Neural crest cell (in vitro differentiated cells): ENCODE measurements at regions not wholly inside any gene's neighbourhood (a gene's known extent, or its start where the extent isn't known, plus 50 kb on each side); places are given as distances from the start of the nearest gene placed in this dataset.

Source experiments
- DNase-seq: peaks from one replicate; pipeline ENCODE4 v3.0.0; 2021; ENCODE audit warnings: low read depth, mixed read lengths, low spot score
- H3K27ac Mint-ChIP-seq: one replicate; pipeline ENCODE4 v1.8.0; 2021; ENCODE audit warnings: mild to moderate bottlenecking, mixed read lengths; ENCODE audit not compliant: unreplicated experiment
- H3K27me3 Mint-ChIP-seq: 2 replicates; pipeline ENCODE4 v1.8.0; 2021; ENCODE audit warnings: low read depth, mild to moderate bottlenecking, mixed read lengths
- H3K36me3 Mint-ChIP-seq: 2 replicates; pipeline ENCODE4 v1.8.0; 2021; ENCODE audit warnings: low read depth, mild to moderate bottlenecking, mixed read lengths
- H3K4me1 Mint-ChIP-seq: 2 replicates; pipeline ENCODE4 v1.8.0; 2021; ENCODE audit warnings: mixed read lengths
- H3K4me3 Mint-ChIP-seq: one replicate; pipeline ENCODE4 v1.8.0; 2021; ENCODE audit warnings: mild to moderate bottlenecking, mixed read lengths
- H3K9me3 Mint-ChIP-seq: 2 replicates; pipeline ENCODE4 v1.8.0; 2021; ENCODE audit warnings: mixed read lengths
- TF ChIP-seq, protein P1 (sequence below): fragments of 200-600 bp; sonication (generic); conservative IDR thresholded peaks from 2 replicates; pipeline ENCODE4 v1.5.0; 2021; ENCODE audit warnings: antibody characterized with exemption, mild to moderate bottlenecking

GRCh38 chr5:72623323-72623722, 116.1 kb upstream of the ZNF366 start:
- no peak overlapping the region for H3K27ac Mint-ChIP-seq
- H3K4me3 Mint-ChIP-seq: no peak overlapping the region
- H3K36me3 Mint-ChIP-seq: no peaks in the 10 kb centered on the region
- H3K4me1 Mint-ChIP-seq: peaks cover 24% of the 10 kb centered on the region
- TF ChIP-seq, protein P1, sequence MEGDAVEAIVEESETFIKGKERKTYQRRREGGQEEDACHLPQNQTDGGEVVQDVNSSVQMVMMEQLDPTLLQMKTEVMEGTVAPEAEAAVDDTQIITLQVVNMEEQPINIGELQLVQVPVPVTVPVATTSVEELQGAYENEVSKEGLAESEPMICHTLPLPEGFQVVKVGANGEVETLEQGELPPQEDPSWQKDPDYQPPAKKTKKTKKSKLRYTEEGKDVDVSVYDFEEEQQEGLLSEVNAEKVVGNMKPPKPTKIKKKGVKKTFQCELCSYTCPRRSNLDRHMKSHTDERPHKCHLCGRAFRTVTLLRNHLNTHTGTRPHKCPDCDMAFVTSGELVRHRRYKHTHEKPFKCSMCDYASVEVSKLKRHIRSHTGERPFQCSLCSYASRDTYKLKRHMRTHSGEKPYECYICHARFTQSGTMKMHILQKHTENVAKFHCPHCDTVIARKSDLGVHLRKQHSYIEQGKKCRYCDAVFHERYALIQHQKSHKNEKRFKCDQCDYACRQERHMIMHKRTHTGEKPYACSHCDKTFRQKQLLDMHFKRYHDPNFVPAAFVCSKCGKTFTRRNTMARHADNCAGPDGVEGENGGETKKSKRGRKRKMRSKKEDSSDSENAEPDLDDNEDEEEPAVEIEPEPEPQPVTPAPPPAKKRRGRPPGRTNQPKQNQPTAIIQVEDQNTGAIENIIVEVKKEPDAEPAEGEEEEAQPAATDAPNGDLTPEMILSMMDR: no peak
- H3K27me3 Mint-ChIP-seq: no peaks in the 10 kb centered on the region
- H3K9me3 Mint-ChIP-seq: no peaks in the 10 kb centered on the region
- DNase-seq: no peak

DNA sequence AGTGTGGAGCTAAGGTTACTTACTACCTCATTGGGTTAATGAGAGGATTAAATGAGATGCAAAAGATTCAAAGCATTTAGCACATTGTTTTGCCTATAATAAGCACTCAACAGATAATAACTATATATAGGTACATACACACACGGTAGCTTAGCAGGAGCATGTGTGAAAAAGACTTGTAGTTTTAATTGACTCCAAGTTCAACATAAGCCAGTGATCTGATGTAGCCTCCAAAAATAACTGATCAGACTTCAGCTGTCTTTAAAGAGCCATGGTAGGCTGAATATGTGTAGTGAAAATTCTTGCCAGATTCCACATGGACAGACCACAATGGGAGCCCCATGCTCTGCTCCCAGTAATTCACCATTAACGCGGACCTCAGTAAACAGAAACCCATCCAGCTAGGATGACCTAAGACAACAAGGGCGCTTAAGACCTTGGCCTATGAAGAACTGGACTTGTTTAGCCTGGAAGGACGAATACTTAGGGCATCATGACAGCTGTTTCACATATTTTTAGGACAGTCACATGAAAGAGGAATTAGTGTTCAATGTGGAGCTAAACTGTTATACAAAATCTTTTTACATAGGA, 115.1 kb upstream of the ZNF366 start:
- Mint-ChIP-seq H3K36me3 (no peaks in the 10 kb centered on the region), H3K4me1 (peaks cover 24% of the 10 kb centered on the region), H3K9me3 (no peaks in the 10 kb centered on the region), H3K27ac (no peak overlapping the region), H3K27me3 (no peaks in the 10 kb centered on the region), H3K4me3 (no peak overlapping the region)
- TF ChIP-seq, protein P1: no peak
- DNase-seq: no peak

GRCh38 chr5:72621576-72621975, 114.4 kb upstream of the ZNF366 start:
- TF ChIP-seq, protein P1: no peak
- Mint-ChIP-seq H3K4me3 (no peak overlapping the region), H3K36me3 (no peaks in the 10 kb centered on the region), H3K27ac (no peak overlapping the region), H3K27me3 (no peaks in the 10 kb centered on the region), H3K4me1 (peaks cover 24% of the 10 kb centered on the region), H3K9me3 (no peaks in the 10 kb centered on the region)
- no peak for DNase-seq

GRCh38 chr5:72619677-72620076, 112.5 kb upstream of the ZNF366 start:
- H3K4me1 Mint-ChIP-seq: peaks cover 15% of the 10 kb centered on the region
- TF ChIP-seq, protein P1: no peak
- no peak for DNase-seq
- H3K27me3 Mint-ChIP-seq: no peaks in the 10 kb centered on the region
- H3K9me3 Mint-ChIP-seq: no peaks in the 10 kb centered on the region
- H3K36me3 Mint-ChIP-seq: no peaks in the 10 kb centered on the region
- H3K4me3 Mint-ChIP-seq: no peak overlapping the region
- no peak overlapping the region for H3K27ac Mint-ChIP-seq

- Mint-ChIP-seq H3K27me3 (no peaks in the 10 kb centered on the region), H3K9me3 (no peaks in the 10 kb centered on the region), H3K27ac (no peak overlapping the region), H3K4me1 (peaks cover 11% of the 10 kb centered on the region), H3K36me3 (no peaks in the 10 kb centered on the region), H3K4me3 (no peak overlapping the region)
- DNase-seq: no peak
- TF ChIP-seq, protein P1: no peak
These were observed 112.0 kb upstream of the ZNF366 start for GRCh38 chr5:72619251-72619650.
